GM23338 (cell line): ENCODE measurements at regions not wholly inside any gene's neighbourhood (a gene's known extent, or its start where the extent isn't known, plus 50 kb on each side); places are given as distances from the start of the nearest gene placed in this dataset.

Experiments
- ATAC-seq: fragments of 200-7000 bp; cut with Tn5 transposase; 3 replicates; pipeline ENCODE4 v1.9.1; 2020
- DNase-seq: peaks from one replicate; pipeline ENCODE4 v3.0.0-alpha.2; 2015; ENCODE audit warnings: low spot score
- H2AFZ ChIP-seq: fragments of 200-600 bp; sonication (generic); 2 replicates; pipeline ENCODE4 v1.8.0; 2016; ENCODE audit warnings: antibody characterized with exemption, mild to moderate bottlenecking, moderate library complexity
- H3F3A ChIP-seq: fragments of 200-600 bp; sonication (generic); replicated peaks from 2 replicates; pipeline ENCODE4 v1.8.0; 2017; ENCODE audit warnings: antibody characterized with exemption, mixed run types, low read depth
- H3K27ac ChIP-seq: fragments of 200-600 bp; sonication (generic); 2 replicates; pipeline ENCODE4 v1.6.1; 2016; ENCODE audit warnings: low read depth
- H3K27me3 ChIP-seq: fragments of 200-600 bp; sonication (generic); 2 replicates; pipeline ENCODE4 v1.8.0; 2016; ENCODE audit warnings: mild to moderate bottlenecking, mixed run types, moderate library complexity; ENCODE audit not compliant: insufficient read depth
- H3K36me3 ChIP-seq: fragments of 200-600 bp; sonication (generic); 2 replicates; pipeline ENCODE4 v1.8.0; 2016; ENCODE audit warnings: mild to moderate bottlenecking; ENCODE audit not compliant: insufficient read depth
- H3K4me1 ChIP-seq: fragments of 200-600 bp; sonication (generic); 2 replicates; pipeline ENCODE4 v1.8.0; 2016; ENCODE audit warnings: mild to moderate bottlenecking, moderate library complexity; ENCODE audit not compliant: insufficient read depth
- H3K4me2 ChIP-seq: fragments of 200-600 bp; sonication (generic); 2 replicates; pipeline ENCODE4 v1.7.1; 2017; ENCODE audit warnings: mixed run types
- H3K4me3 ChIP-seq: fragments of 200-600 bp; sonication (generic); 2 replicates; pipeline ENCODE4 v1.6.1; 2016; ENCODE audit warnings: mixed run types
- H3K79me2 ChIP-seq: fragments of 200-600 bp; sonication (generic); replicated peaks from 2 replicates; pipeline ENCODE4 v1.8.0; 2017; ENCODE audit warnings: mild to moderate bottlenecking; ENCODE audit not compliant: insufficient read depth
- H3K9me2 ChIP-seq: fragments of 200-600 bp; sonication (generic); 2 replicates; pipeline ENCODE4 v1.8.0; 2017; ENCODE audit not compliant: insufficient read depth
- H4K20me1 ChIP-seq: fragments of 200-600 bp; sonication (generic); replicated peaks from 2 replicates; pipeline ENCODE4 v1.8.0; 2017; ENCODE audit warnings: mild to moderate bottlenecking; ENCODE audit not compliant: insufficient read depth
- H3K27ac Mint-ChIP-seq: 2 replicates; pipeline ENCODE4 v1.8.0; 2020; ENCODE audit warnings: inconsistent platforms, mild to moderate bottlenecking, moderate library complexity, mixed read lengths
- H3K27me3 Mint-ChIP-seq: 3 replicates; pipeline ENCODE4 v1.8.0; 2022; ENCODE audit warnings: low read depth, mild to moderate bottlenecking, moderate library complexity, mixed read lengths, inconsistent platforms; ENCODE audit not compliant: insufficient read depth, poor library complexity
- H3K36me3 Mint-ChIP-seq: 3 replicates; pipeline ENCODE4 v1.8.0; 2021; ENCODE audit warnings: low read depth, mild to moderate bottlenecking, inconsistent platforms, moderate library complexity, mixed read lengths
- H3K4me1 Mint-ChIP-seq: 3 replicates; pipeline ENCODE4 v1.8.0; 2020; ENCODE audit warnings: mild to moderate bottlenecking, inconsistent platforms, mixed read lengths
- H3K4me3 Mint-ChIP-seq: 3 replicates; pipeline ENCODE4 v1.8.0; 2021; ENCODE audit warnings: moderate library complexity, mild to moderate bottlenecking, inconsistent platforms, mixed read lengths
- H3K9me3 Mint-ChIP-seq: 3 replicates; pipeline ENCODE4 v1.8.0; 2020; ENCODE audit warnings: moderate library complexity, mild to moderate bottlenecking, inconsistent platforms, mixed read lengths
- CREB1 ChIP-seq: fragments of 250-450 bp; sonication (Bioruptor Pico); IDR thresholded peaks from 2 replicates; pipeline ENCODE4 v1.5.0; 2020; ENCODE audit warnings: low read depth, mild to moderate bottlenecking, moderate library complexity
- CTCF ChIP-seq, 2 experiments: fragments of 200-600 bp in 1 of 2; sonication (generic) in 1 of 2; conservative IDR thresholded peaks; 2 replicates each; pipeline versions ENCODE4 v1.5.1 to v1.6.1; 2016 to 2017; ENCODE audit warnings: antibody characterized with exemption in 2 of 2, low read depth in 2 of 2, mild to moderate bottlenecking in 2 of 2, moderate library complexity in 1 of 2
- ETS1 ChIP-seq: IDR thresholded peaks from 2 replicates; pipeline ENCODE4 v1.6.1; 2016; ENCODE audit warnings: antibody characterized with exemption
- EZH2 ChIP-seq: fragments of 200-600 bp; sonication (generic); IDR thresholded peaks from one replicate; pipeline ENCODE4 v1.8.0; 2017; ENCODE audit warnings: antibody characterized with exemption, mild to moderate bottlenecking, low read depth; ENCODE audit not compliant: unreplicated experiment
- EZH2phosphoT487 ChIP-seq: fragments of 200-600 bp; sonication (generic); IDR thresholded peaks from one replicate; pipeline ENCODE4 v1.8.1; 2018; ENCODE audit warnings: antibody characterized with exemption; ENCODE audit not compliant: unreplicated experiment
- JUNB ChIP-seq: IDR thresholded peaks from one replicate; pipeline ENCODE4 v1.6.1; 2016; ENCODE audit warnings: antibody characterized with exemption; ENCODE audit not compliant: unreplicated experiment
- NANOG ChIP-seq: IDR thresholded peaks from 2 replicates; pipeline ENCODE4 v1.6.1; 2016; ENCODE audit warnings: antibody characterized with exemption, borderline replicate concordance
- POLR2AphosphoS5 ChIP-seq: IDR thresholded peaks from 2 replicates; pipeline ENCODE4 v1.6.1; 2016; ENCODE audit warnings: antibody characterized with exemption, low read depth
- REST ChIP-seq: IDR thresholded peaks from one replicate; pipeline ENCODE4 v1.6.1; 2018; ENCODE audit warnings: antibody characterized with exemption; ENCODE audit not compliant: unreplicated experiment
- STAT1 ChIP-seq: IDR thresholded peaks from one replicate; pipeline ENCODE4 v1.6.1; 2016; ENCODE audit warnings: antibody characterized with exemption; ENCODE audit not compliant: unreplicated experiment
- ZNF462 ChIP-seq: fragments of 250-450 bp; sonication (Bioruptor Pico); IDR thresholded peaks from 2 replicates; pipeline ENCODE4 v1.5.0; 2020; ENCODE audit warnings: mild to moderate bottlenecking, moderate library complexity

GRCh38 chr5:61831736-61832135, 474.3 kb upstream of the KIF2A start:
- Mint-ChIP-seq H3K9me3 (no peaks in the 10 kb centered on the region), H3K27me3 (peaks cover 6% of the 10 kb centered on the region), H3K36me3 (no peaks in the 10 kb centered on the region), H3K27ac (no peak overlapping the region), H3K4me1 (no peaks in the 10 kb centered on the region), H3K4me3 (no peak overlapping the region)
- TF ChIP-seq ETS1 (no peak), JUNB (no peak), STAT1 (no peak), EZH2phosphoT487 (no peak), REST (no peak), EZH2 (no peak), NANOG (no peak), CREB1 (CRISPR knock-in tag) (no peak), ZNF462 (CRISPR knock-in tag) (no peak), POLR2AphosphoS5 (no peak), CTCF (conservative IDR thresholded peaks at IDR 0.05; ENCODE audit: low read depth in 2 of 2) (no peak)
- H3K36me3 ChIP-seq, result no peaks in the 10 kb centered on the region
- H3F3A ChIP-seq, result no peaks in the 10 kb centered on the region
- no peaks in the 10 kb centered on the region for H4K20me1 ChIP-seq
- no peaks in the 10 kb centered on the region for H3K4me1 ChIP-seq
- no peak overlapping the region for H3K4me2 ChIP-seq
- no peak overlapping the region for H3K27ac ChIP-seq
- no peak overlapping the region for H3K4me3 ChIP-seq
- H3K27me3 ChIP-seq, result no peaks in the 10 kb centered on the region
- H3K9me2 ChIP-seq, result no peaks in the 10 kb centered on the region; the same call in 1 of the 2 replicates
- no peaks in the 10 kb centered on the region for H3K79me2 ChIP-seq
- no peak for DNase-seq
- ATAC-seq, result no peak
- no peak overlapping the region for H2AFZ ChIP-seq
